ENCODE measurements at regions not wholly inside any gene's neighbourhood (a gene's known extent, or its start where the extent isn't known, plus 50 kb on each side); places are given as distances from the start of the nearest gene placed in this dataset.

DNA sequence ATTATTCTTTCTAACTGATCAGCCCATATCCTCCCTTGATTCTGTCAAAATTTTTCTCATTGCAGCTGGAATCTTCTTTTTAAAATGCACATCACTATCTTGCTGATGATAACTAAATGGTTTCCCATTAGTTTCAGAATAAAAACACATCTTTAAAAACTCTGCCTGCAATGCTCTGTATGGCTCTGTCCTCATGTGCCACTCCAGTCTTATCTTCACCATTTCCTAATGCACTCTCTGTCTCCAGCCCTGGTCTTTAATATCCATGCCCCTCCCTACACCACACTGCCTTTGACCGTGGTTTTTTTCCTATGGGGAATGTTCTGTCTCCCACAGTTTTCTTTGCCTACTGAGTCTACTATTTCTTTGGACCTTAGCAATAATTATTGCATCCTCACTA, 244.1 kb upstream of the ARSJ start:
- in situ Hi-C loops (cut with MboI; ENCODE audit: low pct_unique_long_range_greater_than_20kb, low sequenced_read_pairs, unreplicated experiment): no loop called here
- DNase-seq (ENCODE audit: low spot score): no peak
- TF ChIP-seq, protein P1, sequence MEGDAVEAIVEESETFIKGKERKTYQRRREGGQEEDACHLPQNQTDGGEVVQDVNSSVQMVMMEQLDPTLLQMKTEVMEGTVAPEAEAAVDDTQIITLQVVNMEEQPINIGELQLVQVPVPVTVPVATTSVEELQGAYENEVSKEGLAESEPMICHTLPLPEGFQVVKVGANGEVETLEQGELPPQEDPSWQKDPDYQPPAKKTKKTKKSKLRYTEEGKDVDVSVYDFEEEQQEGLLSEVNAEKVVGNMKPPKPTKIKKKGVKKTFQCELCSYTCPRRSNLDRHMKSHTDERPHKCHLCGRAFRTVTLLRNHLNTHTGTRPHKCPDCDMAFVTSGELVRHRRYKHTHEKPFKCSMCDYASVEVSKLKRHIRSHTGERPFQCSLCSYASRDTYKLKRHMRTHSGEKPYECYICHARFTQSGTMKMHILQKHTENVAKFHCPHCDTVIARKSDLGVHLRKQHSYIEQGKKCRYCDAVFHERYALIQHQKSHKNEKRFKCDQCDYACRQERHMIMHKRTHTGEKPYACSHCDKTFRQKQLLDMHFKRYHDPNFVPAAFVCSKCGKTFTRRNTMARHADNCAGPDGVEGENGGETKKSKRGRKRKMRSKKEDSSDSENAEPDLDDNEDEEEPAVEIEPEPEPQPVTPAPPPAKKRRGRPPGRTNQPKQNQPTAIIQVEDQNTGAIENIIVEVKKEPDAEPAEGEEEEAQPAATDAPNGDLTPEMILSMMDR (IDR thresholded peaks at IDR 0.05; ENCODE audit: extremely low read depth, insufficient read depth, missing control alignments): no peak

DNA sequence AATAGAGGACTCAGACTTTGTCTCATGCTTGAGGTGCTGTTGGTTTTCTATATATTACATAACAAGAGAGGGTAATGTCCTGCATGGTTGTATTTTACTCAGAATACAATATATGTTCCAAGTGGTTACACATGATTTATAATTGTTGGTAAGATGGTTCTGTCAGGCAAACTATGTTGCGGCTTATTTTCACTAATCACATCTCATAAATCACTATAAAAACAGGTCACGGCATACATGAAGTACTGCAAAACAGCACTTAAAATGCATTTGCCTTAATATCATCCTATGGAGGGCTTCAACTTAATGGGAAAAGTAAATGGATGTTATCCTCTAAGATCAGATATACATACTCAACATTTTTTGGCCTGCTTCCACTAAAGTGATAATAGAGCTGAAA, 246.0 kb upstream of the ARSJ start:
- no peak for DNase-seq (ENCODE audit: low spot score)
- TF ChIP-seq, protein P1 (IDR thresholded peaks at IDR 0.05; ENCODE audit: extremely low read depth, insufficient read depth, missing control alignments): no peak
- in situ Hi-C loops (cut with MboI; ENCODE audit: low pct_unique_long_range_greater_than_20kb, low sequenced_read_pairs, unreplicated experiment): no loop called here

DNA sequence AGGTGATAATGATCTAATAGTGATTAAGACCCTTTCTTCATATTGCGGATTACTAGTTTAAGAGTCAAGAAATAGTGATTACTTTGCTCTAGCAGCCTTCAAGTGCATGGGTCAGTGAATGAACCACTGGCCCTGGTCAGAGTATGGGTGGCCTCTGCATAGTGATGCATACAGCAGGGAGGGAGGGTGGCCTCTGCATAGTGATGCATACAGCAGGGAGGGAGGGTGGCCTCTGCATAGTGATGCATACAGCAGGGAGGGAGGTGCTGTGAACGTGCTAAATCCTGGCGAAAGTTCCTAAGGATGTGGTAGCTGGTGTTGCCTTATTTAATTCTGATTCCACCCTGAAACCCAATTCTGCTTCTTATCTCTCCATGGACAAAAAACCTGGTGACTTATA, 246.7 kb upstream of the ARSJ start:
- TF ChIP-seq, protein P1 (IDR thresholded peaks at IDR 0.05; ENCODE audit: extremely low read depth, insufficient read depth, missing control alignments): no peak
- in situ Hi-C loops (cut with MboI; ENCODE audit: low pct_unique_long_range_greater_than_20kb, low sequenced_read_pairs, unreplicated experiment): no loop called here
- DNase-seq (ENCODE audit: low spot score): no peak

DNA sequence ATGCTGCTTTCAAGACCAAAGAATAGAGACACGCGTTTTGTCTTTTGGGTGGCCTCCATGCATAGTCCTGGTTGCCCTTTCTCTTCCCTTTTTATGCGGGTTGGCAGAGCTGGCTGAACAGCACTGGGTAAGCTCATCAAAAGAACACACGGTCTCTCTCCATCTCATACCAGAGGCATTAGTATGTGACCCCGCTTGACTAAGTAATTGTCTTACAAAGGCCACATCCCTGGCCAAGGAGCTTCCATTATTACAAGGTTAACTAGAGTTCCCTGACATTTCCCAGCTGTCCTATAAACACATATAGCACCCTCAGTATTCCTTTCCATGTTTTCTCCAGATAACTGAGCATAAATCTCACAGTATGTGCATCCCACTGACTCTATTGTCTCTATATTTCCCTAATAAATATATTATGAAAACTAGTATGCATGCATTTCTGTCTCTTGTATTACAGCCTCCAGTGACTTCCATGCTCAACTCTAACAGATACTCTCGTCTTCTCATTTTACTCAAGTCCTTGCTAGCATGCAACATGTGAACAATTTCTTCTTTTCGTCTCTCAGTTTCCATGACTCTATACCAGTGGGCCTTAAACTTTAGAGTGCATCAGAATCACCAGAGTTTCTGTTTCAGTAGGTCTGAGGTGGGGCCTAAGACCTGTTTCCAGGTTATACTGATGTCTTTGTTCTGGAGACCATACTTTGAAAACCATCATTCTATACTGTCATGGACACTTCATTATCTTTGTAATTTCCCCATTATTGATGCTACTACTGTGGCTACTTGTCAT, 247.7 kb upstream of the ARSJ start:
- TF ChIP-seq, protein P1 (IDR thresholded peaks at IDR 0.05; ENCODE audit: extremely low read depth, insufficient read depth, missing control alignments): no peak
- no peak for DNase-seq (ENCODE audit: low spot score)
- in situ Hi-C loops (cut with MboI; ENCODE audit: low pct_unique_long_range_greater_than_20kb, low sequenced_read_pairs, unreplicated experiment): no loop called here

DNA sequence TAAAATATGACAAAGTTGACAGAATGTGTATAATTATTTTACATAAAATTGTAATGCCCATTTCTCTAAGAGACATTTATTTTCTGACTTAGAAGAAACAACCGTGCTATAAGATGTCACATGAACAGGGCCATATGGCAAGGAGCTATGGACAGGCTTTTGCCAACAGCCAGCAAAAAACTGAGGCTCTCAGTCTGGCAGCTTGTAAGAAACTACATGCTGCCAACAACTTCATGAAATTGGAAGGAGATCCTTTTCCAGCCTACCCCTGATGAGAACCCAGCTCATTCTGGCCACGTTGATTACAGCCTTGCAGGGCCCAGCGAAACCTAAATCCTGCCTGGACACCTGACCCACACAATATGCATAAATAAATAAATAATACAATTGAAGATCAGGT, 250.3 kb upstream of the ARSJ start:
- DNase-seq (ENCODE audit: low spot score): no peak
- in situ Hi-C loops (cut with MboI; ENCODE audit: low pct_unique_long_range_greater_than_20kb, low sequenced_read_pairs, unreplicated experiment): no loop called here
- TF ChIP-seq, protein P1 (IDR thresholded peaks at IDR 0.05; ENCODE audit: extremely low read depth, insufficient read depth, missing control alignments): no peak

DNA sequence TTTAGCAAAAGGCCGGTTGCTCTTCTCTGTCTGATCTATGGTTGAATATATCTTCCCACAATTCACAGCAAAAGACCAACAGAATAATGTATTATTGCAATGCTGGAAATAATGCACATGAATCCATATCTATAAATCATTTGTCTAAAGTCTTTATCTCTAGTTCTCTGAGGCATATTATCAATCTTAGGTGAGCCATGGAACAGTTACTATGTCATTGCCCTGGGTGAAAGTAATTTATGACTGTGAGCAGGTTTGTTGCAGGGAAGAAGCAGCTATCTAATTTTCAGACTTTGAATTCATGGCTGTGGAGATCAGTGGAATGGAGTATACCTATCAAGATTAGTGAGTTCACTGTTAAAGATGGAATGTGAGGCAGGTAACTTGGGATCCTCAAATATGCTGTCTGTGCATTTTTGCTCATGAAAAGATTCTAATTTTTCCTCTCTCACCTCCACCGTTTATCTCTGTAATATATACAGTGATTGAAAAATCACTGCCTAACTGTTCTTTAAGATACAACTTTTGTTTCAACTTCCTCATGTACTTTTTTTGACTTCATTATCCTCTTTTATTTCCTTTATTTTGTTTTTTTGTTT, 256.8 kb upstream of the ARSJ start:
- DNase-seq (ENCODE audit: low spot score): no peak
- TF ChIP-seq, protein P1 (IDR thresholded peaks at IDR 0.05; ENCODE audit: extremely low read depth, insufficient read depth, missing control alignments): no peak
- in situ Hi-C loops (cut with MboI; ENCODE audit: low pct_unique_long_range_greater_than_20kb, low sequenced_read_pairs, unreplicated experiment): no loop called here

Measured in GM13977 (cell line).